Activated CD4-positive, alpha-beta memory T cell treated with anti-CD3 and anti-CD28 coated beads for 36 hours (primary cell): ENCODE measurements at regions not wholly inside any gene's neighbourhood (a gene's known extent, or its start where the extent isn't known, plus 50 kb on each side); places are given as distances from the start of the nearest gene placed in this dataset. TPM values are rescaled to one million over a fixed set of nuclear protein-coding genes. Genes with fewer than 3 reads are reported as not detected.

Experiments
- CTCF ChIA-PET: fragments of 350-600 bp; sonication (Branson Sonifier 250); formaldehyde crosslinking; loops from one replicate; lab custom pipeline; 2021; ENCODE audit warnings: antibody characterized with exemption, inconsistent platforms; lab: Charles Lee
- POLR2A ChIA-PET: fragments of 350-600 bp; sonication (Branson Sonifier 250); formaldehyde crosslinking; loops from one replicate; lab custom pipeline; 2021; ENCODE audit warnings: antibody characterized with exemption; lab: Charles Lee
- DNase-seq: peaks from one replicate; pipeline ENCODE4 v3.0.0-alpha.2; 2020
- H3K27ac Mint-ChIP-seq: one replicate; pipeline ENCODE4 v1.8.0; 2021; ENCODE audit warnings: mixed read lengths
- H3K27me3 Mint-ChIP-seq: one replicate; pipeline ENCODE4 v1.8.0; 2021; ENCODE audit warnings: mixed read lengths
- H3K36me3 Mint-ChIP-seq: one replicate; pipeline ENCODE4 v1.8.0; 2021; ENCODE audit warnings: mixed read lengths
- H3K4me1 Mint-ChIP-seq: one replicate; pipeline ENCODE4 v1.8.0; 2021; ENCODE audit warnings: low read depth, mixed read lengths
- H3K4me3 Mint-ChIP-seq: one replicate; pipeline ENCODE4 v1.8.0; 2021; ENCODE audit warnings: mild to moderate bottlenecking, mixed read lengths
- H3K9me3 Mint-ChIP-seq: one replicate; pipeline ENCODE4 v1.8.0; 2021; ENCODE audit warnings: mixed read lengths
- intact Hi-C: fragments of 100-400 bp; cut with micrococcal nuclease; formaldehyde crosslinking; loops from one replicate; pipeline ENCODE4 v1.15.1; 2023
- microRNA-seq: library from miRNA; unstranded; fragments of <30 nt; microRNA quantifications from one replicate; pipeline ENCODE4 v1.2.0, GENCODE V29; 2022; ENCODE audit warnings: borderline number of aligned reads, borderline microRNAs expressed, borderline replicate concordance

- Mint-ChIP-seq H3K27me3 (peaks cover 9% of the 10 kb centered on the region), H3K9me3 (no peaks in the 10 kb centered on the region), H3K36me3 (no peaks in the 10 kb centered on the region), H3K4me1 (no peaks in the 10 kb centered on the region), H3K27ac (no peak overlapping the region), H3K4me3 (no peak overlapping the region)
- no peak for DNase-seq
- ChIA-PET CTCF (no interaction called here), POLR2A (no interaction called here)
- intact Hi-C loops, result loop anchor here (5.0 kb wide), 1 partner anchor 479 kb away; no protein-coding TSS in a partner anchor
These were observed 94.2 kb downstream of the LLPH start for GRCh38 chr12:66036317-66036716.

DNA sequence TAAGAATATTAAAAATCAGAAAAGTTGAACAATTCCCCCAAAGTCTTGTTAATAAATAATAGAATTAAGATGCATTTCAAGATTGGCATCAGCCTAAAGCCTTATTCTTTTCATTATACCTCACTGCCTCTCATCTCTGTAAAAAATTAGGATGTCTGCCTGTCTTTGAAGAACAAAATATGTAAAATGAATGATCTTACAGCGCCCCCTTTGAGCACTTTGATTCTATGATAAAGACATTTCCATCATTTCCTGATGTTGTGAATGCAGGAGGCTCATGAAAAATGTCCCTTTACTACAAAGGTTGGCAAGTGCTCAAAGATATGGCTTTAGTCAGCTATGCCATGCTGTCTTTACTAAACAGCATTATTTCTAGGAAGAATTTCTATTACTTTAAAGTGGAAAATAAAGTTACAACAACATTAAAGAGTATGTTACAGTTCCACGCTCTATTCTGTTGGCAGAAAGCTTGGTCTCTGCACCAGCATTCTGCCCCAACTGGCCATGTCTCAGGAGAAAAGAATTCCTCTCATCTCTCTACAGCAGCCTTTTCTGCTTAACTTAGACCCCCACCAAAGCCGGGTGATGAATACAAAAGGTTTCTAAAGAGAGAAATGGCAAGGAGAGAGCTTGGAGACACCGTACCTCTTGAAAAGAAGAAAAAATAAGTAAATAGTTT is 95.1 kb downstream of the LLPH start:
- Mint-ChIP-seq H3K36me3 (no peaks in the 10 kb centered on the region), H3K4me1 (no peaks in the 10 kb centered on the region), H3K9me3 (no peaks in the 10 kb centered on the region), H3K27me3 (peaks cover 9% of the 10 kb centered on the region), H3K4me3 (no peak overlapping the region), H3K27ac (no peak overlapping the region)
- ChIA-PET CTCF (no interaction called here), POLR2A (no interaction called here)
- DNase-seq, result no peak
- intact Hi-C loops, result loop anchor here (5.0 kb wide), 1 partner anchor 478 kb away; no protein-coding TSS in a partner anchor

GRCh38 chr12:66033151-66033550 is 97.4 kb downstream of the LLPH start:
- CTCF ChIA-PET, result interaction anchor here (0.7 kb wide), 1 partner anchor 74 kb away, joined by 4 read pairs; no protein-coding TSS in a partner anchor
- Mint-ChIP-seq H3K4me1 (no peaks in the 10 kb centered on the region), H3K27me3 (peaks cover 7% of the 10 kb centered on the region), H3K36me3 (no peaks in the 10 kb centered on the region), H3K27ac (no peak overlapping the region), H3K9me3 (no peaks in the 10 kb centered on the region), H3K4me3 (no peak overlapping the region)
- POLR2A ChIA-PET, result no interaction called here
- intact Hi-C loops, result no loop called here
- DNase-seq, result no peak

- Mint-ChIP-seq H3K4me3 (no peak overlapping the region), H3K27ac (no peak overlapping the region), H3K27me3 (peaks cover 7% of the 10 kb centered on the region), H3K4me1 (no peaks in the 10 kb centered on the region), H3K9me3 (no peaks in the 10 kb centered on the region), H3K36me3 (no peaks in the 10 kb centered on the region)
- intact Hi-C loops, result no loop called here
- DNase-seq, result no peak
- CTCF ChIA-PET, result interaction anchor here (0.7 kb wide), 1 partner anchor 73 kb away, joined by 4 read pairs; no protein-coding TSS in a partner anchor
- POLR2A ChIA-PET, result no interaction called here
These were observed 97.8 kb downstream of the LLPH start for GRCh38 chr12:66032739-66033138.

- H3K4me3 Mint-ChIP-seq, result no peak overlapping the region
- DNase-seq, result no peak
- no peaks in the 10 kb centered on the region for H3K36me3 Mint-ChIP-seq
- CTCF ChIA-PET, result no interaction called here
- H3K9me3 Mint-ChIP-seq, result no peaks in the 10 kb centered on the region
- POLR2A ChIA-PET, result no interaction called here
- no peaks in the 10 kb centered on the region for H3K4me1 Mint-ChIP-seq
- intact Hi-C loops, result no loop called here
- no peak overlapping the region for H3K27ac Mint-ChIP-seq
- H3K27me3 Mint-ChIP-seq, result peaks cover 5% of the 10 kb centered on the region
These were observed 100.3 kb downstream of the LLPH start for GRCh38 chr12:66030217-66030781.

DNA sequence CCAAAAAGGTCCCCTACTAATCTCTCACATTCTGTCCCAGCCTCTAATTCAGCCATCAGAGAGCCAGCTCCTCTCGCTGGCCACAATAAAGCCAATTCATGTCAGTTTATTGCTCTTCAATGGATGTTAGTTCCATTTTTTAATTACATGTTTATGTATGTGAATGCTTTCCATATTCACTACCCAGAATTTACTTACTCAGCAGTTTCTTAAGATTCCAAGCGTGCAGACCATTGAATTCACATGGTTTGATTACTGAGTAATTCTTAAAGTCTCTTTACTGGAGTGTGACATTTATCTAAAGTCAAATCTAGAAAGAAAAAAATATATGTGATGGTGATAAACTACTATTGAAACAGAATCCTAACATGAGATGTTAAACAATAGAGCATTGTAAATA is 102.2 kb downstream of the LLPH start:
- no peak for DNase-seq
- Mint-ChIP-seq H3K4me3 (no peak overlapping the region), H3K27me3 (peaks cover 5% of the 10 kb centered on the region), H3K4me1 (no peaks in the 10 kb centered on the region), H3K27ac (no peak overlapping the region), H3K36me3 (no peaks in the 10 kb centered on the region), H3K9me3 (no peaks in the 10 kb centered on the region)
- ChIA-PET POLR2A (no interaction called here), CTCF (no interaction called here)
- intact Hi-C loops, result no loop called here

DNA sequence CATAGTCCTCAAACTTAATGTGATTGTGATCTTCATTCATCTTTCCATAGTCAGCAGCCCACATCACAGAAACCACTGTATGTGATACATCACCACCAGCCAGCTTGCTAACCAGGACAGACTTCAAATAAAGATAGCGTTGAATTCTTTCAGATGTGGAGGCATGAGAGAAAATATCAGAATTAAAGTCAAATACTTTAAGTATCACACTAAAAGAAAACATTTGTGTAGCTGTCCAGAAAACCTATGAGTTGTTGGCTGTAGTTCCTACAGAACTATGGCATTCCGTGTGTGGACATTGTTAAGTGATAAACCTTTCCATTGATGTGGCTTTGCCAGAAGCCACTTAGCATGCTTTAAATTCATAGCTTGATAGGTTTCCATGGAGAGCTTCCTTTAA is 105.1 kb downstream of the LLPH start:
- no peaks in the 10 kb centered on the region for H3K36me3 Mint-ChIP-seq
- H3K4me1 Mint-ChIP-seq, result no peaks in the 10 kb centered on the region
- no peak for DNase-seq
- intact Hi-C loops, result no loop called here
- CTCF ChIA-PET, result no interaction called here
- POLR2A ChIA-PET, result interaction anchor here (0.7 kb wide), 1 partner anchor 1246 kb away, joined by 3 read pairs; no protein-coding TSS in a partner anchor
- H3K27me3 Mint-ChIP-seq, result peaks cover 6% of the 10 kb centered on the region
- no peak overlapping the region for H3K27ac Mint-ChIP-seq
- H3K4me3 Mint-ChIP-seq, result no peak overlapping the region
- no peaks in the 10 kb centered on the region for H3K9me3 Mint-ChIP-seq

DNA sequence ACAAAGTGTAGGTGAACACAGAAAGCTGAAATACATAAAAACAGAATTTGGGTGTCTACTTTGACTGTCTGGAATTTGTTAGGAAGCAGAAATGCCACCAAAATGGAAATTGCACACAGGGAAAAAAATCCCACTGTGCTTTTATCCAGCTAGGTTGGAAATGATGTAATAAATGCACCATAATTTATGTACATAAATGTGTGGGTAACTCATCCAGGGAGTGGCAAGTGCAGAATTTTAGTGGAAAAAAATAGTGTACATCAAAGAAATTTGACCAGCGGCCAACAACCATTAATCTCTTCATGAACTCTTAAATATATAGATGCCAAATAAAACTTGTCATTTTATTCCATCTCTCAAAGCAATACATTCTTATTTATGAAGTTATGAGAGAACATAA is 105.6 kb downstream of the LLPH start:
- Mint-ChIP-seq H3K4me1 (no peaks in the 10 kb centered on the region), H3K9me3 (no peaks in the 10 kb centered on the region), H3K4me3 (no peak overlapping the region), H3K36me3 (no peaks in the 10 kb centered on the region), H3K27me3 (peaks cover 6% of the 10 kb centered on the region), H3K27ac (no peak overlapping the region)
- no peak for DNase-seq
- ChIA-PET CTCF (no interaction called here), POLR2A (no interaction called here)
- intact Hi-C loops, result no loop called here

GRCh38 chr12:66020481-66020880 is 110.1 kb downstream of the LLPH start:
- Mint-ChIP-seq H3K27ac (no peak overlapping the region), H3K4me1 (no peaks in the 10 kb centered on the region), H3K9me3 (no peaks in the 10 kb centered on the region), H3K4me3 (no peak overlapping the region), H3K36me3 (no peaks in the 10 kb centered on the region), H3K27me3 (peaks cover 8% of the 10 kb centered on the region)
- intact Hi-C loops, result no loop called here
- CTCF ChIA-PET, result no interaction called here
- POLR2A ChIA-PET, result interaction anchor here (0.8 kb wide), 1 partner anchor 377 kb away, joined by 3 read pairs; no protein-coding TSS in a partner anchor
- DNase-seq, result no peak

- ChIA-PET CTCF (no interaction called here), POLR2A (no interaction called here)
- no peaks in the 10 kb centered on the region for H3K9me3 Mint-ChIP-seq
- peaks cover 5% of the 10 kb centered on the region for H3K27me3 Mint-ChIP-seq
- H3K4me3 Mint-ChIP-seq, result no peak overlapping the region
- H3K4me1 Mint-ChIP-seq, result no peaks in the 10 kb centered on the region
- intact Hi-C loops, result no loop called here
- no peaks in the 10 kb centered on the region for H3K36me3 Mint-ChIP-seq
- no peak overlapping the region for H3K27ac Mint-ChIP-seq
- no peak for DNase-seq
These were observed 112.8 kb downstream of the LLPH start for GRCh38 chr12:66017736-66018135.

Small RNA genes lying in the stretch of these regions (microRNA-seq; reads per million reads assigned to microRNA genes)
- not detected for gene MIR6074
